OCI-LY3 (cell line): ENCODE measurements at regions not wholly inside any gene's neighbourhood (a gene's known extent, or its start where the extent isn't known, plus 50 kb on each side); places are given as distances from the start of the nearest gene placed in this dataset.

ENCODE experiments used
- H2AFZ ChIP-seq: fragments of 200-600, 300-600 bp; shearing (Covaris generic); 2 replicates; pipeline ENCODE4 v1.6.0; 2014; ENCODE audit warnings: antibody characterized with exemption, low read depth, low read length
- H3K27ac ChIP-seq: fragments of 200-600, 300-600 bp; sonication (generic); 2 replicates; pipeline ENCODE4 v1.5.1; 2014; ENCODE audit warnings: mild to moderate bottlenecking, low read length, moderate library complexity, mixed read lengths
- H3K27me3 ChIP-seq: fragments of 200-600, 300-600 bp; sonication (generic); 2 replicates; pipeline ENCODE4 v1.6.1; 2014; ENCODE audit warnings: low read depth, low read length, mixed read lengths
- H3K36me3 ChIP-seq: fragments of 200-600, 300-600 bp; sonication (generic); replicated peaks from 2 replicates; pipeline ENCODE3; 2014; ENCODE audit warnings: low read depth, low read length, mixed read lengths
- H3K4me1 ChIP-seq: fragments of 300-600, 200-600 bp; sonication (generic); 2 replicates; pipeline ENCODE4 v1.6.1; 2014; ENCODE audit warnings: low read length, mixed read lengths
- H3K4me2 ChIP-seq: fragments of 200-600, 300-600 bp; sonication (generic); 2 replicates; pipeline ENCODE4 v1.6.1; 2014; ENCODE audit warnings: low read length, mixed read lengths
- H3K4me3 ChIP-seq: fragments of 300-600, 200-600 bp; sonication (generic); 2 replicates; pipeline ENCODE4 v1.5.1; 2014; ENCODE audit warnings: antibody characterized with exemption, mild to moderate bottlenecking, low read length, moderate library complexity
- H3K79me2 ChIP-seq: fragments of 300-600, 200-600 bp; shearing (Covaris generic); 2 replicates; pipeline ENCODE4 v1.6.1; 2014; ENCODE audit warnings: mild to moderate bottlenecking, low read length, mixed read lengths
- H3K9ac ChIP-seq: fragments of 300-600, 200-600 bp; shearing (Covaris generic); 2 replicates; pipeline ENCODE4 v1.6.0; 2014; ENCODE audit warnings: mild to moderate bottlenecking, low read length, moderate library complexity
- H3K9me3 ChIP-seq: fragments of 200-600, 300-600 bp; shearing (Covaris generic); 2 replicates; pipeline ENCODE4 v1.6.1; 2014; ENCODE audit warnings: low read length, mixed read lengths; ENCODE audit not compliant: insufficient read depth
- H4K20me1 ChIP-seq: fragments of 200-600, 300-600 bp; sonication (generic); 2 replicates; pipeline ENCODE4 v1.6.1; 2016; ENCODE audit warnings: low read length, mixed read lengths; ENCODE audit not compliant: insufficient read depth
- CTCF ChIP-seq: fragments of 200-600, 300-600 bp; sonication (generic); IDR thresholded peaks from 2 replicates; pipeline ENCODE4 v1.5.1; 2014; ENCODE audit warnings: antibody characterized with exemption, low read length, low read depth
- EZH2phosphoT487 ChIP-seq: fragments of 200-600 bp; shearing (Covaris generic); IDR thresholded peaks from 2 replicates; pipeline ENCODE4 v1.6.1; 2018; ENCODE audit warnings: antibody characterized with exemption, mixed run types, low read depth

DNA sequence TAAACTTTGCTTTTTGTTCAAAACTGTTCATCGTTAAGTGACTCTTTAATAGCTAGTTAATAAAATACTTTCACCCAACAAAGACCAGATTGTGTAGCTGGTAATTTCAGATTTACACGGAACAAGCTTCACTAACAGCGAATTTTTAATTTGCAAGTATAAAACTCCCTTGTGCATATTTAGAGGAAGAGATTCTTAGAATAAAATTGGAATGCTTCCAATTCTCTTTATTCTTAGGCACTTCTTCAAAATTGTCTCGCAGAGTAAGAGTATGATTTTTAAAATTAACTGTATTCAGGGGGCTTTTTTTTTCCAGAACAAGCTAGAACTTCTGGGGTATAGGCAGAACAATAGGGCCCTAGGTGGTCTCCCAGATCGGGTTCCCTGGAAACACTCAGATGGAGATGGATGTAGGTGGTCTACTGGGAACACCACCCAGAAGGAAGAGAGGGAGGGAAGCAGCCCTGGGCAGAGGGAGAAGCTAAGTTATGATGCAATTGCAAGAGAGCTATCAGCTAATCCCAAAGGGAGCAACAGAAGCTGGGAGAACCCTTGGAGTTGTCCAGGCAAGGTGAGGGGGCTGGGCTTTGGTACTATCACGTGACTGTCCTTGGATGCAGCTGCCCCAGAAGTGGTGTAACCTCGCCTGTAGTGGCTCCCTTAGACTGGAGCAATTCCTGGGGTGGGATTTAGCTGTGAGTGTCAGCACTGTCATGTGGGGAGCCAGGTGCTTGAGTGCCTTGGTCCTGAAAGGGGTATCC lies 151.7 kb upstream of the ASB18 start:
- no peak overlapping the region for H3K27ac ChIP-seq
- H2AFZ ChIP-seq = no peak overlapping the region
- H3K27me3 ChIP-seq = no peaks in the 10 kb centered on the region
- H3K9me3 ChIP-seq = no peaks in the 10 kb centered on the region
- no peak for TF ChIP-seq CTCF
- H3K4me1 ChIP-seq = no peaks in the 10 kb centered on the region
- no peaks in the 10 kb centered on the region for H4K20me1 ChIP-seq
- no peaks in the 10 kb centered on the region for H3K36me3 ChIP-seq
- no peak overlapping the region for H3K4me2 ChIP-seq
- H3K4me3 ChIP-seq = no peak overlapping the region
- H3K9ac ChIP-seq = no peak overlapping the region
- H3K79me2 ChIP-seq = no peaks in the 10 kb centered on the region

DNA sequence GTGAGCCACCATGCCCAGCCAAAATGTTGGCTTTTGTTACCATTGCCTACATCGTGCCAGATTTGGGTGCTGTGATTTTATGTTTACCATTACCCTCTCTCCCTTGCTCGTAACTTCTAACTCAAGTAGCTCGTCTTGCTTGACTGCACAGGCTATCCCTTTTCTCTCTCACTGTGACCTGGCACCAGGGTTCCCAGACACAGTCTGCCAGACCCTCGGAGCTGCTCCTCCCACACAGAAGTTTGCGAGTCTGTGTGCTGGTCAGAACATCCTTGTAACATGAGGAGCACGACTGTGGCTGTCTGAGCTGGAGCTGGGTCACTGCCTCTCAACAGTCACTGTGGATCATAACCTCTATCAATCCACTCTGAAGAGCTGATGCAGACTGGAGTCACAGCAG lies 152.5 kb upstream of the ACKR3 start:
- Histone ChIP-seq H3K27me3 (no peaks in the 10 kb centered on the region), H3K27ac (no peak overlapping the region), H3K4me1 (no peaks in the 10 kb centered on the region), H3K79me2 (no peaks in the 10 kb centered on the region), H3K9ac (no peak overlapping the region), H4K20me1 (no peaks in the 10 kb centered on the region), H2AFZ (no peak overlapping the region), H3K36me3 (no peaks in the 10 kb centered on the region), H3K4me3 (no peak overlapping the region), H3K4me2 (no peak overlapping the region), H3K9me3 (no peaks in the 10 kb centered on the region)
- TF ChIP-seq EZH2phosphoT487 (no peak), CTCF (no peak)

DNA sequence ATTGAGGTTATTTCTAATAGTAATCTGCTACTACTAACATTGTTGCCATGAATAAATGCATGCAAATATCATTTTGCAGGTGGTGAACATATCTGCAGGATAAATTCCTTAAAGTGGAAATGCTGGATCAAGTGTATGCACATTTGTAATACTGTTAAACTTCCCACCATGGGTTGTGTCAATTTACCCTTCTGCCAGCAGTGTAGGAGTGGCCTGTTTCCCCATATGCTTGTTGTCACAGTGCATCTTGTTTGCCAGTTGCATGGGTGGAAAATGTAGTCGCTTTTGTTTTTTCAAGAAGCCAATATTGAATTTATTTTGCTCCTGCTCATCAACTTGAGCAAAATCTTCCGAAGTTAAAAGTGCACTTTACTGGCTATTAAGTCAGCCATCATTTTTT lies 139.0 kb upstream of the ACKR3 start:
- no peaks in the 10 kb centered on the region for H4K20me1 ChIP-seq
- TF ChIP-seq EZH2phosphoT487 = no peak
- no peak for TF ChIP-seq CTCF
- H3K9me3 ChIP-seq = no peaks in the 10 kb centered on the region
- no peaks in the 10 kb centered on the region for H3K4me1 ChIP-seq
- no peaks in the 10 kb centered on the region for H3K36me3 ChIP-seq
- H2AFZ ChIP-seq = no peak overlapping the region
- H3K27me3 ChIP-seq = no peaks in the 10 kb centered on the region
- H3K27ac ChIP-seq = no peak overlapping the region
- no peak overlapping the region for H3K4me3 ChIP-seq
- no peak overlapping the region for H3K9ac ChIP-seq
- no peak overlapping the region for H3K4me2 ChIP-seq
- no peaks in the 10 kb centered on the region for H3K79me2 ChIP-seq

DNA sequence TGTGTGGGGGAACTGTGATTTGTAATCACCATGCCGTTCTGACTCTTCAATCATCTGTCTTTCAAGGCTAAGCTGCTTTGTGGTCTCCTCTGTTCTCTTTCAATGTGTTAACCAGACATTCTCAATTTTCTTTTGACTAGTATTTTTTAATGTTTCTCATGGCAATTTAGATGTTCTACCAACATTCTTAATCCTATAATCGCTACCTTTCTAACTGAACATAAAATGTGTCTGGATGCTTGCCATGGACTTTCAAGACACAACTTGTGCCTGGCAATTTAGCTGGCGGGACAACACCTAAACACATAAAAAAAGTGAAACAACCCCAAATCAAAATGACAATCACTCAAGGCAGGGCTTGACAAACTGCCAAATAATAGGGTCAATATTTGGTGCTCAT lies 135.0 kb upstream of the ACKR3 start:
- H3K79me2 ChIP-seq = no peaks in the 10 kb centered on the region
- no peak overlapping the region for H3K9ac ChIP-seq
- no peak overlapping the region for H3K4me3 ChIP-seq
- TF ChIP-seq CTCF (no peak), EZH2phosphoT487 (no peak)
- H3K27ac ChIP-seq = no peak overlapping the region
- H3K4me1 ChIP-seq = no peaks in the 10 kb centered on the region
- no peak overlapping the region for H2AFZ ChIP-seq
- no peaks in the 10 kb centered on the region for H3K36me3 ChIP-seq
- H3K9me3 ChIP-seq = no peaks in the 10 kb centered on the region
- H3K27me3 ChIP-seq = no peaks in the 10 kb centered on the region
- no peaks in the 10 kb centered on the region for H4K20me1 ChIP-seq
- H3K4me2 ChIP-seq = no peak overlapping the region
